GM21576 (cell line): ENCODE measurements at regions not wholly inside any gene's neighbourhood (a gene's known extent, or its start where the extent isn't known, plus 50 kb on each side); places are given as distances from the start of the nearest gene placed in this dataset.

ENCODE experiments used
- ATAC-seq: cut with Tn5 transposase; IDR thresholded peaks from one replicate; pipeline ENCODE4 v1.9.1; 2021; ENCODE audit warnings: mild to moderate bottlenecking, moderate library complexity; ENCODE audit not compliant: unreplicated experiment

DNA sequence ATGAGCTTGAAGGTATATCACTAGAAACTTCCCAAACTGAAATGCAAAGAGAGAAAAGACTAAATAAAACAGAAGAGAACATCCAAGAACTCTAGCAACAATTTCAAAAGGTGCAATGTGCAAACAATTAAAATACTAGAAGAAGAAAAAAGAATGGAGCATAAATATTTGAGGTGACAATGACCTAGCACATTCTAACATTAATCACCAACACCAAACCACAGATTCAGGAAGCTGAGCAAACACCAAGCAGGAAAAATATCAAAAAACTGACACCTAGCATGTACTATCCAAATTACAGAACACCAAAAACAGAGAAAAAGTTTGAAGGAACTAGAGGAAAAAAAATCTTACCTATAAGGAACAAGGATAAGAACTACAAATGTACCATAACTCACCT, 460.8 kb downstream of the IRS1 start:
- no peak for ATAC-seq

DNA sequence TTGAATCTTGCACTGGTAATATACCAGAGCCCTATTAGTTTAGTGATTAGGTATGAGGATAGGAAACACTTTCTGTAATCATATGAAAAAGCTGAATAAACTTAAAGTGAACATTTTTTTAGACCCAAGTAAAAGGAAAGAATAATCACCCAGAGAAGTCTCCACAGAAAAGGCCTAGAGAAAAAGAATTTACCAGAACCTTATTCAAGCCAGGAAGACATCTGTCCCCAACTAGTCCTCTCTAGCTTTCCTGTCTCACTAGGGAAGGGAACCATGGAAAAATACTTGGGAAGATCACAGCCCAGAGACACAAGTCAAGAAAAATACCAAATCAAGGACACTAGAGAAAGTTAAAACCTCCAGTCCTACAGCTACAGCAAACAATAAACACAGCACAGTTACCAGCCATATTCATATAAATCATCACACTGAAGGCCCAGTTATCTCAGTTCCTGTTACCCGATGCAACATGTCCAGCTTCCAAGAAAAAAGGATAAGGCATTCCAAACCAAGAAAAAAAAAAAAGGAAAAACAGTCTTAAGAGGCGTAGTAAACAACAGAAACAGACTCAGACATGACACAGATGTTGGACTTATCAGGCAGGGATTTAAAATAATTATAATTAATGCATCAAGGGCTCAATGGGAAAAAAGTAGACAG, 461.5 kb downstream of the IRS1 start:
- ATAC-seq = no peak

DNA sequence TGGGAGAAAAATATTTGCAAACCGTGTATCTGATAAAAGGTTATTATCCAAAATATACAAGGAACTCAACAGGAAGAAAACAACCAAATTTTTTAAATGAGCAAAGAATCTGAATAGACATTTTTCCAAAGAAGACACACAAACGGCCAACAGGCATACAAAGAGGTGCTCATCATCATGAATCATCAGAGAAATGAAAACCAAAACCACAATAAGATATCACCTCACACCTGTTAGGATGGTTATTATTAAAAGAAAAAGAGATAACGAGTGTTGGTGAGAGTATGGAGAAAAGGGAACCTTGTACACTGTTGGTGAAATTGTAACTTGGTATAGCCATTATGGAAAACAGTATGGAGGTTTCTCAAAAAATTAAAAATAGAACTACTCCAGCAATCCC, 463.3 kb downstream of the IRS1 start:
- ATAC-seq = no peak

DNA sequence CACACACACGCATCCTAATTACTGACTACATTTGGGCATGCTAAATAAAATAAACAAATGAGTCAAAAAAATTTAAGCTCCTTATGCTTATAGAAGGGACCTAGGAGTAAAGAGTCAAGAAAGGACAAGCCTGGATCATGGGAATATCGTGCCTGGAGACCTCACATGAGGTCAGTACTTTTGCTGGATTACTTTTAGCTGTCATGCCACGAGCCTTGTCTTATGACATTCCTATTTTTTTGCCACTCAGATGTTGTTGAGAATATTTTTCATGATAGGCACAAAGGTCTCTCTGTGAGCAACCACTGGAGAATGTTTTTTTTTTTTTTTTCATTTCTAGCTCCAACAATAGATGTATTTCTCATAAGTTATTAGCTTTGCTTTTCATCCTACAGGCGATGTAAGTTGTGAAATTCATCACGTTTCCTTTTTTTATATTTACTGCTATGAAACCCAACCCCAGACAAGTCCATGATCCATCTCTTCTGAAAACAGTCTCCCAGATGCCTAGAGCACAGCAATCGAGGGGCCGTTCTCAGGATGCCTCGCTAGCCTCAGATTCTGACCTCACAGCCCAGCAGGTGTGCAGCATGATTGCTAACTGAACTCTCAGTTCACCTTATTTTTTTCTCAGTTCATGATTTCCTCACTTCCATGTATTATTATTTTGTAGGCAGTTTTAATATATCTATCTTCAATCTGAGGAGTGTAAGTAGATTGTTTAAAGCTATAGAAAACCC, 464.5 kb downstream of the IRS1 start:
- no peak for ATAC-seq

DNA sequence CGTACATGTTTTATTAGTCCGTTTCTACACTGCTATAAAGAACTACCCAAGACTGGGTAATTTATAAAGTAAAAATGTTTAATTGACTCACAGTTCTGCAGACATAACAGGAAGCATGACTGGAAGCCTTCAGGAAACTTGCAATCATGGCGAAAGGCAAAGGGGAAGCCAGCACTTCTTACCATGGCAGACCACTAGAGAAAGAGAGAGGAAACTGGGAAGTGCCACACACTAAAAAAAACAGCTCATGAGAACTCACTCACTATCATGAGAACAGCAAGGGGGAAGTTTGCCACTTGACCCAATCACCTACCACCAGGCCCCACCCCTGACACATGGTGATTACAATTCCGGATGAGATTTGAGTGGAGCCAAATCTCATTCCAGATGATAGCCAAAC, 466.2 kb downstream of the IRS1 start:
- no peak for ATAC-seq

DNA sequence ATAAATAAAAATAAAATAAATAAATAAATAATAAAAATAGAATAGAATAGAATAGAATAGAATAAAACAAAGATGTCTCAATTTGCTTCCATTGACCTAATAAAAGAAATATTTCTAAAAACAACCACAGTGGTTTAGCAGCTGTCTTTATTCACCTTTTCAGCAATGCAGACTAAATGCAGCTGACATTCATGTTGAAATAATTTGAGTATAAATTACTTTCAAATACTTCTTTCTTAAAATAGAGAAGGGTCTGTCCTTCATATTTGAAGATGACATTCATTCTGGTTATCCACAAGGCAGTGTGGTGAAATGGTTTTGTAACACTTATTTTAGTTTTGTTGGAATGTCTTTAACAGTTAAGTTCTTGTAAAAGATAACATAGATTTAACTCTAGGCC, 469.4 kb downstream of the IRS1 start:
- no peak for ATAC-seq

DNA sequence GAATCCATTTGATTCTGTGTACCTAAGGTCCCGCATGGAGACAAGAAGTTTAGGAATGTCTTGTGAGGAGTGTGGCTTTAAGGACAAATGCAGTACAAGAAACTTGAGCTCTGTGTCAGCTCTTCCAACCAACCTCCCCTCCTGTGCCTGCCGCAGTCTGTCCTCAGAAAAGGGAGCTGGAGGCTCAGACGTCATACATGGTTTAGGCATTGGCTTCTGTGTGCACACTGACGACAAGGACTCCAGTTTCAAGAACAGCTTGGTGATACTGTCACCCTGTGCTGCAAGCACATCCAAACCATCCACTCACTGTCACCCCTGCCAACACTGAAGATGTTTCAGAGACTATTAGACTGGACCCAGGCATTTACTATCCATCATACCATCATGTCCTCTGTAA, 470.4 kb downstream of the IRS1 start:
- no peak for ATAC-seq

DNA sequence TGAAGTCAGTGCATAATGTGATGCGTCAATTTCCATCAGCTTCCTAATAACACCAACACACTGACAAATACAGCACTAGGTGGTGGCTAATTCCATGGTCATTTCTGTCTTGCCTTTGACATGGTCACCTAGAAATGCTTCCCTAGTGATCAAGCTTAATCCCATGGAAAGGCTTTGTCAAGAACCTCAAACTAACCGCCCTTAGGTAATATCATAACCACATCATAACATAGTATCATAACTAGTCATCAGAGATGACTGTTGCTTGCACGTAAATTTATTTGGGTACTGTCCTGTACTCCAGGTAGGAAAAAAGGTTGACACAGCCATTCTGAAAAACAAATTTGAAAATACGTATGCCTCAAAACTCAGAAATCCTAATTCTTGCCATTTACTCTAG, 471.8 kb downstream of the IRS1 start:
- no peak for ATAC-seq

DNA sequence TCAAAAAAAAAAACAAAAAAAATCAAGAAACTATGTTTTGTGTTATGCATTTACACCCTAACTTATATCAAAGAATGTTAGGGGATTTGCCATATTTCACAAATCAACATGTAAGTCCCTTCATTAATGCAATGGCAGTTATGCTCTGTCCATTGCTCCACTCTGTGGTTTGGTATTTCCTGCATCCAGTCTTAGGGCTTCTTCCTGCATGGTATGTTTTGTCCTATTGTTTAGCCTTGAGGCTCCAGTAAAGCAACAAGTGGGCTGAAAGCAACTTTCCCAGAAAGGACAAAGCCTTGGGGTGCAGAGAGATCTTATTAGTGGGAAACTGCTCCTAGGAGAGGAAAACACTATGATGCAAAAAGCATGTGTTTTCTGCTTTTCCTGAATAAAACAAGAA, 474.1 kb downstream of the IRS1 start:
- ATAC-seq = no peak

DNA sequence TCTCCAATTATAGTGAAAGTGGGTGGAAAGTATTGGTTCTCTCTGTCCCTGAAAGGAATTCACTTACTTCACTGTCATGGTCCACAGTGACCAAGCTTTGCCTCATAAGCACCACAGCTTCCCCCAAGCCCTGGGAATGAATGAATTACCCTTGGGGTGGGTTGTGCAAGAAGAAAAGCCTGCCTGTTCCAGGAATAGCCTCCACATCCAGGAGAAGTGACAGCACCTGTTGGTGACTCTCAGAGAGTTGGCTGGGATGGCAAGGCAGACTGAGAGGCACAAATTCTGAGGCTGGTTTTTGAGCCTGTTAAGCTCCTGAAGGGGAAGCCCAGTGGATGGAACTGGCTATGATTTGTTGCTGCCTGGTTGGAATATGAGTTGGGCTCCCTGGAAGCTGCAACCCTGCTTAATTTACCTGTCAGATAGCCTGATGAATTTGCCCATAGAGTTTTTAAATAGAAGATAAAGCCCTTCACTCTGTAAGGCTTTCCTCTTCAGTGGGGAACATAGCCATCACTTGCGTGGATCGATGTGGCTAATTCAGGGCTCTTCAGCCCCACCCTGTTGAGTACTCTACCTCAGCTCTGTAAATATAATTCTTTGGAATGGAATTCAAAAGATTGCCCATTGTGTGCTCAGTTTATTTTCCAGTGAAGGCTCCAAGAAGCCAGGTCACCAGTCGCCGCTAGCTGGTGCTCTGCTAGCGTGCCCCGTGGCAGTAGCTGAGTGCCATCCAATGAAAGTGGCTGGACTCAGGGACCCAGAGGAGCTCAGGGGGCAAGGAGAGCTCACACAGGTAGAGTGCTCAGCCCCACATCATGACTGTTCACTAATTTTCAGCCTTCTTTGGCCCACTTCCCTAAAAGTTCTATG, 479.3 kb downstream of the IRS1 start:
- no peak for ATAC-seq

DNA sequence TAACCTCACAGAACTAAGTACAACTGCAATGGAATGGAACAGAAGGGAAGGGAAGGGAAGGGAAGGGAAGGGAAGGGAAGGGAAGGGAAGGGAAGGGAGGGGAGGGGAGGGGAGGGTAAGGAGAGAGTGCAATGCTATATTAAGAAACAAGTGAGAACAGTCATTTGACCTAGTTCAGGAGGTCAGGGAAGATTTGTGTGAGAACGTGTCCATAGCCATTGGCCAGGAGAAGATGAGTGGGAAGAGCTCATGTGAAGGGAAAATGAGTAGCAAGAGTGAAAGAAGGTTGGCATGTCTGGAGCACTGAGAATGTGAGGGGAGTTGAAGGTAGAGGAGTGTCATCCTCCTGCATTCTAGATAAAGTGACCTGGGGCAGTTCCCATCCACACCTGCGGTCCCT, 481.6 kb downstream of the IRS1 start:
- ATAC-seq = no peak

DNA sequence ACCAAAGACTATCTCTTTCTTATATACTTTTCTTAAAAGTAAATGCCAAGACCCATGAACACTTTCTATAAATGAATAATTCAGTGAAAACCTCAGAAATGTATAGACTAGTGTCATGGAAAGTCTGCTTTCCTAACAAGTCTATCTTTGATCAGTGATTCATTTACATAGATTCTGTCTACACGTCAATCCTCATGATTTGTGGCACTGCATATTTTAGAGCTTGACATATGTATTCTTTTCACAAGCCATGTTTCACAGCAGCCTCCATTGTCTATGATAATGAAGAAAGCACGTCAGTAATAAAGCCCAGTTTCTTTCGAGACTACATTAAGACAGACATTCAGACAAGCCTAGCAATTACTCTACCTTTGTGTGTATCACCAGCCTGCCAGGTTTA, 486.6 kb downstream of the IRS1 start:
- ATAC-seq = no peak

DNA sequence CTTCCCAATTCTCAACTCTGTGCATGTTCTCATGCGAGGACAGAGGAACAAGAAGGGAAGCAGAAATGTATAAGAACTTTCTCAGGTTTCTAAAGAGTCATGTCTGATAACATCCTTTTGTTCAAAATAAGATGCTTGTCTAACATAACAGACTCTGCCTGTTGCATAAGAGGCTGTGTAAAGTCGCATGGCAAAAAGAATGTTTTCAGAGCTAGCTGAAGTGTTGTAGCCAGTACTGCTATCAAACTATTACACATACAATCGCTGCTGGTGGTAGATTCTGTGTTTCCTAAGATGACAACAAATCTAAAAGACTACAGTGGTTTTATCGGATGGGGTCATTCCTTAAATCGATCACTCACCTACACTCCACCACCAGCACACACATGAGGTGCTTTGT, 487.5 kb downstream of the IRS1 start:
- no peak for ATAC-seq

DNA sequence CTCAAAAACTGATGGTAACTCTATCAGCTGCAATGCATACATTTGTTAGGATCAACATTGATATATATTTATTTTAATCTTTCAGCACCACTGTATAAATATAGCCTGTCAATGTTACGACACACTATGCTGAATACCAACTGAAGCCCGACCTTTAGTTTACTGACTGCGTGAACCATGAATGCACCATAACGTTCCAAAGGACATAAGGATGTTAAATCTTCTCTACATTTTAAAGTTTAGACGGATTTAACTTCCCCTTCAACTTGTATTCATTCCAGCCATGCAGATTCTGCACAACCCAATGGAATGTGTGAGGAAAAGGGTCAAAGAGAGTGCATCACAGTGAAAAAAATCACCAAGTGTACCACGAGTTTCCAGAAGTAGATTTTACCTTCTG, 489.5 kb downstream of the IRS1 start:
- no peak for ATAC-seq

DNA sequence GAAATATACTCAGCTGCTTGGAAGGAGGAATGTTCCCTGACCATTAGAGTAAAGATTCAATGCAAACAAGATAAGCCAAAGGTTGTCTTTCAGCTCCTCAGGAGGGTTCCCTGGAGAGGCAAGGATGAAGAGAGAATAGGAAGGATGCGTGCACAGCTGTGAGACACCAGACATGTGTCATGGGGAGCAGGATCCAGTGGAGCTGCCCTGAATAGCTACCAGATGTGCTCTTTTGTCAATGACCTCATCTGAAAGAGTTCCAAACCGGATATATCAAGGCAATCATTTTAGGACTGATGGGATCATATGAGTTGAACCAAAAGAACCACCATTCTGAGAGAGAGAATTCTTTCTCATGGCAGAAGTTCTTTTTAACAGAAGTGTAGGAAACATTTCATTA, 490.6 kb downstream of the IRS1 start:
- ATAC-seq = no peak

DNA sequence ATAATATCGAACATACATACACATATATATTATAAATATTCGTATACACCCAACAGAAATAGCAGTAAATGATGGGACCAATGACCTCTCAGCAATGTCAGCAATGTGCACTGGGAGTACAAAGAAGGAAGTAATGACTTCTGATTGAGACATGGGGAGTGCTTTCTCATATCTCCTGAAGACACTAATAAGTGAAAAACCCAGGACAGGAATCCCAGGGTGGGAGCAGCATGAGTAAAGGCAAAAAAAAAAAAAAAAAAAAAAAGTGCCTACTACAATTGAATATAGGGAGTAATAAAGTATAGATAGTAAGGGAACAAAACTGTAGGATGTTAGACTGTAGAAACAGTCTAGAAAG, 491.3 kb downstream of the IRS1 start:
- no peak for ATAC-seq

DNA sequence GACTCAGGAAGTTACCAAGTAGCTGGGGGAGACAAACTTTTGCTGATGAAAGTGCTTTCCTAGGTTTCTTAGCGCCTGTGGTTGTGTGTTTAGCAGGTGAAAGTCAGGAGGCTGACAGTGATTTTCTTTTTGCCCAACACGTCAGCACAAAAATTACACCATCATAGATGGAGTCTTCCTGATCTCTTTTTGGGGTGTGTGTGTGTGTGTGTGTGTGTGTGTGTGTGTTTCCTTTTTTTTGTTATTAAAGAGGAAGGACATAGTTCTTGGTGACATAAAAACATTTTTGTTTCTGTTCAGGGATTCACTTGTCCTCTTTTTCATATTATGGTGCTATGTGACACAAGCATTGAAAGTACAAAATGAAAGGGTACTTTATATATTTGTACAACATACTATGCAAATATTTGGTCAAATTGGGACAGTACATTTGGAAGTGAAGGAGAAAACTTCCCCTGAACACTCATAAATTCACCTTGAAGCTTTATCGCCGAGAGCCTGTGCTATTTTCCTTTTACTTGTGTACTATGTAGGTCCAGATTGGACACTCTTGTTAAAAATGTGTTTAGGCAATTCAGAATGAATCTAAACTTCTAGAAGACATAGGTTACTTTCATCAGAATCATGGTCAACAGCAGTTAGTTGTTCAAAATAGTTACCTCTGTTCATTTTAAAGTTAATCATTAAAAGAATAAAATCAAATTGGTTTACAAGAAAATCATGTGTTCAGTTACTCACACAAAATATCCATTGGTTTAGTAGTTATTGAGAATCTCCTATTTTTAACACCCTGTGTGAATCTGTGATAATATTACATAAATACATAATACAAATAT, 491.9 kb downstream of the IRS1 start:
- no peak for ATAC-seq

DNA sequence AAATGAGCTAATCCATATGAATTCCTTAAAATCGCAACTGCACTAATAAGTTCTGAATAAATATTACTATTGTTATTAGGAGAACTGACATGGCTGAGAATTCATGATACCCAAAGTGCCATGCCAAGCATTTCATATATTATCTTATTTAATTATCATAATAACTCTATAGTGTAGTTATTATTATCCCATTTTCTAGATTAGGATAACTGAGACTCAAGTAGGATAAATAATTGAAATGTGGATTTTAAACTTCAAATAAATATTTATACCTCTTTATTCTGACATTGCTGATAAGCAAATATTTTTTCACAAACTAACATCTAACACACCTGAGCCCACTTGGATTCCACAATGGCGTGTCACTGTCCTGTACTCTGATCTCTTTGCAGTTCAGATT, 492.7 kb downstream of the IRS1 start:
- no peak for ATAC-seq

DNA sequence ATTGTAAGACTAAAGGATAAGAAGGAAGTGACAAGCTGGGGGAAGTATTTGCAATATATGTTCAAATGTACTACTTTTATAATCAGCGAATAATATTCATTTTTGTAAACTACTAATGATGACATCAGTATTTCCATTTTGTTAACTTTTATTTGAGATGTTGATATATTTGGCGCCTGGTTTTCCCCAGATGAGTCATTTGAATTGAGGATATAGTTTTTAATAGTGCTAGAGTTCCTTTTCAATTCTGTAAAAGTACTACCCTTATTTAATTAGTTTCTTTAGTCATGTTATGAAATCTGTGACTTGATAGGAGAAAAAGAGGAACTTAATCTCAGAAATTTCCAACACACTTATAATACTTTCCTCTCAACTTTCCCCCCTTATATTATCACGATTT, 495.3 kb downstream of the IRS1 start:
- ATAC-seq = no peak

DNA sequence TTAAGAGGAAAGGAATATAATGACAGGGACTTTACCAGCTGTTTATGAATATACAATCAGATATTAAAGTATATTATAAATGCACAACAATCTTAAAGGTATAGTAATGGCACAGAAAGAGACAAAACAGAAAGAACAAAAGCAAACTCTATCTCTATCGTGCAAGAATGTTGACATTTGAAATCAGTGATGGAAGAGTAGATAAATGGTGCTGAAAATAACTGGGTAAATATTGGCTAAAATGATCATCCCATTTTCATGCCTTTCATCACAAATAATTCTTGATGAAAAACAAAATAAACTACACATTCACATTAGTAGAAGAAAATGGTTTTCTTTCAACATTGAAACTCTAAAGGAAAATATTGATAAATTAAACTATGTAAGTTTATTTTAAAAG, 495.9 kb downstream of the IRS1 start:
- no peak for ATAC-seq

DNA sequence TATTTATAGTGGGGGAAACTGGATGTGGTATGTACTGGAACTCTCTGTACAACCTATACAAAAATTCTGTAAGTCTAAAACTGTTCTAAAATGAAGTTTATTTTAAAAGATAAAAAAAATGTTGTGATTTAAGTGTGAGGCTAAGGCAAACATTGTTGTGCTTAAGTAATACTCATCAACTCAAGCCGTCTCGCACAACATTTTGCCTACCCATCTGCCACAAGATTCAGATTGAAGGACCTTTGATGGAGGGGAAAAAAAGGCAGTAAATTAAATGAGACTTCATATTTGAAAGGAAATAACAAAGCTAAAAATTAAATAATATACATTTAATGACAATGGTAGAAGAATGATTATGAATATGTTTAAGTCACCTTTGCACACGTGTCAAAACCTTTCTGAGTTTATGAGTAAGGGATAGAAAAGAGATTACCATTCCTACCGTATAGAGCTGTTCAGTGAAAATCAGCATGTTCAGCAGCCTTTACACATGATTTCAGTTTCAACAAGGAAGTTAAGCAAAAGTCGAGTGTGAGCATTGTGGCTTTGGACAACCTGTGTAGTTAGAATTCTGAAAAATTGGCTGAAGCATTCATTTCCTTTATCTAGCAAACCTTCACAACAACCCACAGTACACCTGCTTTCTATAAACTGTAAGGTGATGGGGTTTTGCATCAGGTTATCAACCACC, 499.3 kb downstream of the IRS1 start:
- peak; percentile 79 for ATAC-seq
